K562 (cell line): ENCODE measurements at regions not wholly inside any gene's neighbourhood (a gene's known extent, or its start where the extent isn't known, plus 50 kb on each side); places are given as distances from the start of the nearest gene placed in this dataset.

Experiments used
- ATAC-seq: fragments of 200-7000 bp; cut with Tn5 transposase; 3 replicates; pipeline ENCODE4 v1.9.1; 2020; ENCODE audit warnings: moderate library complexity
- BruUV-seq: library from RNA; stranded (reverse); fragments of 400-500 nt; replicated peaks from 2 replicates; lab custom pipeline; 2021; lab: Mats Ljungman, UMichigan
- CTCF ChIA-PET: fragments of 300-600 bp; formaldehyde crosslinking; extraction: SDS; loops from one replicate; lab custom pipeline; 2021; ENCODE audit warnings: low intra/inter-chr PET ratio; lab: Yijun Ruan, JAX
- POLR2A ChIA-PET: fragments of 300-600, 350-650 bp; sonication (Branson Sonifier 250); formaldehyde crosslinking; extraction: SDS; loops from one replicate; lab custom pipeline; 2021; ENCODE audit warnings: antibody characterized with exemption, inconsistent platforms; lab: Yijun Ruan, JAX
- DNase-seq, 4 experiments: peaks; one replicate each; pipeline versions ENCODE4 v3.0.0 to v3.0.0-alpha.2; 2011 to 2018; ENCODE audit warnings: low spot score in 3 of 4, mixed read lengths in 3 of 4; ENCODE audit errors: extremely low read depth in 1 of 4
- FAIRE-seq: peaks from 2 replicates; lab custom pipeline; 2011; peaks lifted over from hg19 to GRCh38; lab: Jason Lieb, UNC
- H2AFZ ChIP-seq: 2 replicates; pipeline ENCODE4 v1.6.0; 2011; ENCODE audit warnings: low read depth, low read length, control low read depth, inconsistent platforms
- H3K27ac ChIP-seq: fragments of 200-600 bp; 3 replicates; pipeline ENCODE4 v1.8.0; 2011; ENCODE audit warnings: low read depth, mild to moderate bottlenecking, control low read depth, inconsistent platforms, low read length, moderate library complexity, mixed read lengths; ENCODE audit errors: extremely low read depth
- H3K27me3 ChIP-seq, 2 experiments: fragments of 300-600 bp in 1 of 2; 2 replicates in 1 of 2; 3 replicates in 1 of 2; pipeline versions ENCODE4 v1.6.0 to v1.8.0; 2011; ENCODE audit warnings: inconsistent platforms in 2 of 2, low read length in 2 of 2, mild to moderate bottlenecking in 1 of 2, mixed read lengths in 1 of 2, moderate library complexity in 1 of 2; ENCODE audit not compliant: control insufficient read depth in 2 of 2, insufficient read depth in 2 of 2
- H3K36me3 ChIP-seq: fragments of 300-600 bp; 3 replicates; pipeline ENCODE4 v1.8.0; 2011; ENCODE audit warnings: mild to moderate bottlenecking, low read length, inconsistent platforms; ENCODE audit not compliant: control insufficient read depth, insufficient read depth
- H3K4me1 ChIP-seq, 2 experiments: fragments of 200-600 bp in 1 of 2; replicated peaks in 1 of 2; 2 replicates in 1 of 2; 3 replicates in 1 of 2; pipeline versions ENCODE4 v1.5.1 to v1.8.0; 2011; ENCODE audit warnings: inconsistent platforms in 2 of 2, low read length in 2 of 2, mild to moderate bottlenecking in 1 of 2, mixed read lengths in 1 of 2, moderate library complexity in 1 of 2; ENCODE audit not compliant: control insufficient read depth in 2 of 2, insufficient read depth in 2 of 2
- H3K4me2 ChIP-seq: 2 replicates; pipeline ENCODE4 v1.6.1; 2011; ENCODE audit warnings: low read length, control low read depth, inconsistent platforms, mixed read lengths; ENCODE audit not compliant: insufficient read depth
- H3K4me3 ChIP-seq: fragments of 200-600 bp; sonication (generic), shearing (Covaris generic); 2 replicates; pipeline ENCODE4 v1.5.1; 2016; ENCODE audit warnings: control low read depth, inconsistent platforms
- H3K79me2 ChIP-seq: fragments of 200-600 bp; 3 replicates; pipeline ENCODE4 v1.8.0; 2011; ENCODE audit warnings: low read length, inconsistent platforms; ENCODE audit not compliant: control insufficient read depth, insufficient read depth
- H3K9ac ChIP-seq, 2 experiments: 2 replicates each; pipeline versions ENCODE4 v1.6.0 to v1.6.1; 2011; ENCODE audit warnings: low read depth in 2 of 2, low read length in 2 of 2, control low read depth in 1 of 2, inconsistent platforms in 1 of 2, mild to moderate bottlenecking in 1 of 2, mixed read lengths in 1 of 2; ENCODE audit not compliant: insufficient read depth in 1 of 2
- H3K9me1 ChIP-seq: one replicate; pipeline ENCODE4 v1.6.0; 2011; ENCODE audit warnings: inconsistent platforms, mild to moderate bottlenecking, low read length, moderate library complexity; ENCODE audit not compliant: control insufficient read depth, insufficient read depth
- H3K9me3 ChIP-seq: replicated peaks from 2 replicates; pipeline ENCODE4 v1.5.1; 2011; ENCODE audit warnings: low read depth, low read length, inconsistent platforms; ENCODE audit not compliant: control insufficient read depth, insufficient read depth
- H4K20me1 ChIP-seq: replicated peaks from 2 replicates; pipeline ENCODE4 v1.6.1; 2011; ENCODE audit warnings: low read length, inconsistent platforms, mixed read lengths; ENCODE audit not compliant: control insufficient read depth, insufficient read depth
- CBFB ChIP-seq: sonication (generic); formaldehyde crosslinking; IDR thresholded peaks from 2 replicates; pipeline ENCODE4 v1.4.0; 2020; ENCODE audit warnings: mild to moderate bottlenecking, missing genetic modification reagents
- CTCF ChIP-seq, 3 experiments: IDR thresholded peaks in 2 of 3; conservative IDR thresholded peaks in 1 of 3; 2 replicates each; pipeline ENCODE4 v1.5.1; 2011 to 2012; ENCODE audit warnings: low read length in 3 of 3, mild to moderate bottlenecking in 3 of 3, control low read depth in 2 of 3, improper control_type of control experiment in 1 of 3, inconsistent platforms in 1 of 3, low read depth in 1 of 3, mixed read lengths in 1 of 3, moderate library complexity in 1 of 3; ENCODE audit not compliant: insufficient read depth in 2 of 3
- RAD21 ChIP-seq, 2 experiments: fragments of 250-450 bp in 1 of 2; fragments of 450-650 bp in 1 of 2; sonication (Bioruptor Pico) in 1 of 2; formaldehyde crosslinking in 1 of 2; IDR thresholded peaks in 1 of 2; conservative IDR thresholded peaks in 1 of 2; 2 replicates each; pipeline versions ENCODE4 v1.4.0 to v1.8.0; 2020 to 2022; ENCODE audit warnings: mild to moderate bottlenecking in 2 of 2, moderate library complexity in 1 of 2
- REST ChIP-seq, 2 experiments: fragments of 450-650 bp; formaldehyde crosslinking in 1 of 2; IDR thresholded peaks; 2 replicates each; pipeline versions ENCODE4 v1.4.0 to v1.6.1; 2014 to 2020; ENCODE audit warnings: mild to moderate bottlenecking in 2 of 2, borderline replicate concordance in 1 of 2, low read depth in 1 of 2
- SMC3 ChIP-seq: conservative IDR thresholded peaks from 2 replicates; pipeline ENCODE4 v1.6.1; 2011; ENCODE audit warnings: low read depth, low read length, improper control_type of control experiment; ENCODE audit not compliant: insufficient read depth
- ZNF644 ChIP-seq: fragments of 200-800 bp; sonication (Bioruptor generic); IDR thresholded peaks from 2 replicates; pipeline ENCODE4 v1.6.1; 2016; ENCODE audit warnings: low read depth, missing genetic modification characterization, missing compliant biosample characterization
- ZNF740 ChIP-seq, 3 experiments: fragments of 200-800 bp in 1 of 3; sonication (Bioruptor generic) in 1 of 3; sonication (generic) in 1 of 3; formaldehyde crosslinking in 1 of 3; IDR thresholded peaks; 2 replicates each; pipeline versions ENCODE4 v1.6.1 to v1.8.0; 2016 to 2022; ENCODE audit warnings: mild to moderate bottlenecking in 2 of 3, missing compliant biosample characterization in 2 of 3, missing genetic modification characterization in 2 of 3, missing genetic modification reagents in 1 of 3
- WGBS: fragments of 100-300 bp; shearing (Covaris generic); methylation state at CpG from one replicate; pipeline ENCODE4 v1.1.6; 2016; ENCODE audit warnings: low coverage, mixed read lengths; ENCODE audit not compliant: insufficient coverage; ENCODE audit errors: missing lambda C conversion rate; 5-methylcytosine and 5-hydroxymethylcytosine counted together
- in situ Hi-C: fragments of 300-500 bp; cut with MboI; formaldehyde crosslinking; loops from 4 replicates; pipeline ENCODE4 v1.15.0; 2018; ENCODE audit warnings: inconsistent platforms, mixed read lengths
- intact Hi-C: fragments of 100-400 bp; cut with micrococcal nuclease; formaldehyde crosslinking; loops from 2 replicates; pipeline ENCODE4 v1.14.2; 2022

GRCh38 chr16:86044241-86044671 lies 145.3 kb downstream of the IRF8 start:
- DNase-seq (peak; percentile 69 to 79 (median 76)), FAIRE-seq (peak; percentile 77), ATAC-seq (peak; percentile 92)
- peaks cover 2% of the 10 kb centered on the region for H3K9me1 ChIP-seq
- no peak overlapping the region for H2AFZ ChIP-seq
- no TSS peak for BruUV-seq
- ChIA-PET CTCF (no interaction called here), POLR2A (interaction anchor here (0.7 to 1.1 kb wide), 4 partner anchors 15 to 501 kb away, joined by 3 to 4 read pairs (median 4); no protein-coding TSS in a partner anchor)
- H3K27ac ChIP-seq = no peak overlapping the region
- intact Hi-C loops (loop anchor here (10.0 kb wide), 1 partner anchor 471 kb away; the partner anchor contains the start of gene FOXF1), in situ Hi-C loops (loop anchor here (10.0 kb wide), 1 partner anchor 471 kb away; the partner anchor contains the start of gene FOXF1)
- H3K79me2 ChIP-seq = no peaks in the 10 kb centered on the region
- no peaks in the 10 kb centered on the region for H3K36me3 ChIP-seq
- H3K9ac ChIP-seq = no peak overlapping the region
- no peaks in the 10 kb centered on the region for H3K9me3 ChIP-seq
- H3K4me2 ChIP-seq = no peak overlapping the region
- H3K27me3 ChIP-seq = peaks cover 13 to 63% of the 10 kb centered on the region in 2 experiments; a peak in 4 of 5 replicates
- no peak overlapping the region for H3K4me3 ChIP-seq
- no peaks in the 10 kb centered on the region; a peak in 2 of 5 replicates for H3K4me1 ChIP-seq
- peaks cover 15% of the 10 kb centered on the region; the same call in 1 of the 2 replicates for H4K20me1 ChIP-seq
- 0% methylated on average over 11 of the region's 11 CpGs for WGBS
- TF ChIP-seq RAD21 (CRISPR knock-in tag; conservative IDR thresholded peaks at IDR 0.05 in 1 of 2, IDR thresholded peaks at IDR 0.05 in 1 of 2) (peak in 1 of 2 experiments; percentile 62; a peak in 2 of 4 replicates), ZNF740 (CRISPR knock-in tag; IDR thresholded peaks at IDR 0.05) (peak; percentile 96), ZNF740 (tag; IDR thresholded peaks at IDR 0.05) (peak in 1 of 2 experiments; percentile 84; a peak in 2 of 4 replicates), CBFB (CRISPR knock-in tag) (peak; percentile 36; the same call in 1 of the 2 replicates), ZNF644 (tag) (no peak), REST (IDR thresholded peaks at IDR 0.05; ENCODE audit: borderline replicate concordance) (peak; percentile 15; the same call in 1 of the 2 replicates), REST (CRISPR knock-in tag; IDR thresholded peaks at IDR 0.05; ENCODE audit: low read depth) (no peak), CTCF (IDR thresholded peaks at IDR 0.05 in 2 of 3, conservative IDR thresholded peaks at IDR 0.05 in 1 of 3; ENCODE audit: insufficient read depth in 2 of 3, low read depth in 1 of 3, low read length in 3 of 3) (peak; percentile 65 to 83 (median 66)), SMC3 (peak; percentile 66)
